ENCODE measurements at regions not wholly inside any gene's neighbourhood (a gene's known extent, or its start where the extent isn't known, plus 50 kb on each side); places are given as distances from the start of the nearest gene placed in this dataset.

- TF ChIP-seq POLR2AphosphoS5 (IDR thresholded peaks at IDR 0.05; ENCODE audit: low read depth, low read length) = no peak
- TF ChIP-seq SPI1 (IDR thresholded peaks at IDR 0.05; ENCODE audit: low read depth, low read length) = no peak
Observed at GRCh38 chr10:4285121-4285520, 500.1 kb upstream of the KLF6 start.
